AG08395 (cell line): ENCODE measurements at regions not wholly inside any gene's neighbourhood (a gene's known extent, or its start where the extent isn't known, plus 50 kb on each side); places are given as distances from the start of the nearest gene placed in this dataset.
"Not testable (repeated sequence)": the region's sequence is repeated elsewhere in the genome, so short reads cannot be mapped to it uniquely, and the experiment has no call there.

Source experiments
- DNase-seq: peaks from one replicate; pipeline ENCODE4 v3.0.0; 2012; ENCODE audit warnings: mixed read lengths, low spot score

DNA sequence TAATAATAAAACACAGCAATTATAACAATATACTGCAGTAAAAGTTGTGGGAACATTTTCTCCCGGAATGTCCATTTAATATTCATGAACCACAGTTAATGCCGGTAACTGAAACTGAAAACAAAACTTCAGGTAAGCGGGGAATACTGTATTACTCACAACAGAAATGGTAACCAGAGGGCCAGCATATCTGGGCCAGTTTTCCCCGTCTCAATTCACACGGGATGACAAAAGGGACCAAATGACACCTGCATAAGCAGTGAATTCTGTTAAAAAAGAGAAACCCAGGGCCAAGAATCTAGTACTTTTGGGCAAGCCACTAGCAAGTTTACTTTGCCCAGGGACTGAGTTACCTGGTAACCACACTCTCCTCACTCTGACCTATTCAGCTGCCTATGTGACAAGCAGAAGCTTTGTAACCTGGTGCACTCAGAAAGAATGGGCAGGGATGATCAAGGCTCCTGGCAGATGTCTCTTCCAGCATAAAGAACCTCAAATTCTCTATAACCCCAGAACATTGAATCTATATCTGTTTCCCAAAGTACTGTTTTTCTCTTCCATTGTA, 1171.2 kb downstream of the DIAPH3 start:
- no peak for DNase-seq

DNA sequence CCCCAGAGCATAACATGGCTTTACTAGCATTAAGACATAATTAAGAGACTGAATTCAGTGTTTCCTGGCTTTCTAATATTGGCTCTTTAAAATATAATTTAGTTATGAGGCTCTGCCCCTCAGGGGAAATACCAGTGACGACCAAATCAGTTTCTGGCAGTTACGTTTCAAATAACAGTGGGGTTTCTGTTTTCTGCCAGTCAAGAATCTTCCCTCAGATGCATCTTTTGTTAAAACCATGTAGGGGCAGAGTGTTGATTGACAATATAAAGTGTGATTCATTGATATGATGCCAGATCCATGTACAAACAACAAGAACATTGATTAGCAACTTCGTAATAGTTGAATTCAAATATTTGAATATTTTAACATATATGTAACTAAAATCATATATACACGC, 1169.7 kb downstream of the DIAPH3 start:
- no peak for DNase-seq

DNA sequence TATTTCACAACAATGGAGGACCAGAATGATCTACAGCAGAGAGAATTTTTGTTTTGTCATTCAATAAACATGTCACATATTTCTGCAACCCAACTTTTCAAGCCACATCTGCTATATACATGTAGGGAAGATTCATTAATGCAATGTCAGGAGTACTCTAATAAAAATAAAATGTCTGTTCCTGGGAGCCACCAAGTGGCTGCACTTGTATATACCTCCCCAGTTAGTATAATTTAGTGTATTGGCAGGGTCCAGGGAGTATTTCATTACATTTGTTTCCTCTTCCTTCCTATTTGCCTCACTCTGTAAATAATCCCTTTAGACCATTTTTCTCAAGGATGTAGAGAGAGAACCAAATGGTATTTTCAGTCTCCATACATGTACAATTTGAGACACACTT, 1169.0 kb downstream of the DIAPH3 start:
- no peak for DNase-seq

DNA sequence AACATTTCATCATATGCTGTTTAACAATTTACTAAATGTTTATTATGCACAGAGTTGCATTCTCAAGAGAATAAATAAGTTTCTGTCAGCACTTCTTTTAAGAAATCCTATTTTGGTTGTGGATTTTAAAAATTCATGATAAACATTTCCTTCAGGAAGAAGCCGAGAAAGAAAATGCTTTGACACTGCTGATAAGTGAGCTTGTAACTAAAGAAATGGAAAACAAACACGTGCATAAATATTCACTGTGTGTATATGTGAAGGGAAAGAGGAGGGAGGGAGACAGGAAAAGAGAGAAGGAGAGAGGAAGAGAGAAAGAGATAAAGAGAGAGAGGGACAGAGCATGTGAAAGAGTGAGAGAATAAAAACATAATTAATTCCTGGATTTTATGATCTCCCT, 1165.0 kb downstream of the DIAPH3 start:
- no peak for DNase-seq

DNA sequence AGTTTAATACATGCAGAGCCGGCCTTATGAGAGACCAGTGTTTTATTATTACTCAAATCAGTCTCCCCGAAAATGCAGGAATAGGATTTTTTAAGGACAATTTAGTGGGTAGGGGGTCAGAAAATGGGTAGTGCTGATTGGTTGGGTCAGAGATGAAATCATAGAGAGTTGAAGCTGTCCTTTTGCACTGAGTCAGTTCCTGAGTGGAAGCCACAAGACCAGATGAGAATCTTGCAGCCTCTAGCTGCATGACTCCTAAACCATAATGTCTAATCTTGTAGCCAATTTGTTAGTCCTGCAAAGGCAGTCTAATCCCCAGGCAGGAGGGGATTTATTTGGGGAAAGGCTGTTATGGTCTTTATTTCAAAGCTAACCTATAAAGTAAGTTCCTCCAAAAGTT, 1163.9 kb downstream of the DIAPH3 start:
- DNase-seq, result no peak

DNA sequence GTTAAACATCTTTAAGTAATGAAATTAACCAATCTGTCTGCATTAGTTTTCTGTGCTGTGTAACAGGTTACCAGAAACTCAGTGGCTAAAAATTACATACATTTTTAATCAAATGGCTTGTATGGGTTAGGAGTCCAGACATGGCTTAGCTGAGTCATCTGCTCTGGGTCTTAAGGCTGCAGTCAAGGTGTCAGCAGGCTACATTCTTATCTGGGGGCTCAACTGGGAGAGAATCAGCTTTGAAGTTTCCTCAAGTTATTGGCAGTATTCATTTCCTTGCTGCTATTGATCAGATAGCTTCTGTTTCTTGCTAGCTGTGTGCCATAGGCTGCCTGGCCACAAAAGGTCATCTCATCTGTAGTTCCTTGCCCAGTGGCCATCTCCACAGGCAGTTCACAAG, 1163.0 kb downstream of the DIAPH3 start:
- DNase-seq, result no peak

DNA sequence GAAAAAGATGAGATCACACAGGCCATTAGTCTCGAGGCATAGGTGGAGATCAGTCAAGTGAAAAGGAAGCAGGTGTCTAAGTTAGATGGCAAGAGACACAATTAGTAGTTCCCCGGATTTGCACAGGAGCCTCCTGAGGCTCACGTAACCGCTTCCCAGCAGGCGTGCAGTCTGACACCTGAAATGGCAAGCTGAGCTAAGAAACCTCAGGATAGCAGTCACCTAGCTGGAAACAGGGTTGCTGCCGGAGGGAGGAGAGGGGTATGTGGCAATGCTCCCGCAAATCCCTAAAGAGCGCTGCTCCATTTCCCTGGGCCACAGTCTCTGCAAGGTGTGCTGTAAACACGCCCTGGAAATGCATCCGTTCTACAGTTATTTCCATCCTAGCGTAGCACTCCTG, 1151.0 kb downstream of the DIAPH3 start:
- DNase-seq, result no peak

DNA sequence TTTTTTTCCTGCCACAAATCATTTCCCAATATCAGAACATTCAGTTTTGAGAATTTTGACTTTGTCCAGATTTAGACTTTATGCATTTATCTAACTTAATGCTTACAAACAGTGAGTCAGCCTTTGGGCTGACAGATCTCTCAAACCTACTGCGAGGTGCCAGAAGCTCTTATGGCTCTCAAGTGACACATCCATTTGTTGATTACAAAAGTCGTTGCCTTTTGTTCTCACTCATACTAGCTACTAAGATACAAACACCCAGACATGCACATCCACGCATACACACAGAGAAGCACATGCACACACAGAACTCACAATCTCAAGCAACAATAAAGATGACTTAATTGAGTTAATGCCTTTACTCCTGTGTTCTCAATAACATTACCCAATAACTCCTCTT, 1147.5 kb downstream of the DIAPH3 start:
- no peak for DNase-seq

DNA sequence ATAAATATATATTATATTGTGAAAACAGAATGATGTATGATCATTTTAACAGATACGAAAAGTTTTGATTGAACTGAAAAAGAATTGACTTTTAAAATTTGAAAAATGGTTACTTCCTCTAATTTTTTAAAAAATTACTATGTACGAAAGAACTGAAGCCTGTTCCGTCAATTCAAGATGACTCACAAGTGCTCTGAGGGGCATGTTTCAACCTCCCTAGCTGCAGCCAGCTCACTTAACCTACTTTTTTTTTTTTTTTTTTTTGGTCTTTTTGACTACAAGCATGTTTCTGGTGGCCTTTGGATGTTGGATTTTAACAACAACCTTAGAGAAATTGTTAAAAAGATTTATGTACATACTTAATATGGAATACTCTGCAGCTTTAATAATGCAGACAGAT, 1139.3 kb downstream of the DIAPH3 start:
- no peak for DNase-seq

DNA sequence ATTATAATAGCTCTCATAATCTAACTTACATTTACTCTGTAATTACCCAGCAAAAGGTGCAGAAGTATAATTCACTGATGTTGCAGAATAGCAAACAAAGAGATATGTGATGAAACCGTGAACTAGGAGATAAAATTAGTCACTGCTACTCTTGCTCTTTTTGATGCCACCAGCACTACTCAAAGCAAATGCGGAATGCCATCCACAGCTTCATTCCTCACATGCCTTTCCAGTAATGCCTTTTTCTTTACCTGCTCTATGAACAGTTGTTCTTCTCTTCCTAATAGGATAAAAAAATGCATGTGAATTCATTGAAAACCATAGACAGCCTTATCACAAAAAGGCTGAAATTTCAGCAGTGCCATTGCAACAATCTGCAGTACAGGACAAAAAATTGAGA, 1129.5 kb downstream of the DIAPH3 start:
- DNase-seq, result no peak

DNA sequence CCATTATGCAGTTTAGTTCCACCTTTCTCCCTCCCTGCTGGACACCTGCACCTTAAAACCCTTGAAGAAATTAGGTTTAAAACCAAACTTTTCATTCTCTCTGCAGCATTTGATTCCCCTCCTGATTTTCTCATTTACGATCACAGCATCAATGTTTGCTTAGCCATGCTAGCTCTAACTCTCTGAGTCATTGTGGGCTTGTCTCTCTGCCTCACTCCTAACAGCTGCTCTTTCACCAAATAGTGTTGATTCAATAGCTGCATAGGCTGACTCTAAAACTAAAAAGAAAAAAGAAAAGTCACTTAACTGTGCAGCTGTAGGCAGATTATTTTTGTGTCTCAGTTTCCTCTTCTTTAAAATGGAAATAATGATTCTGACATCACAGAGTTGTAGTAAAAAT, 1124.9 kb downstream of the DIAPH3 start:
- DNase-seq, result no peak

DNA sequence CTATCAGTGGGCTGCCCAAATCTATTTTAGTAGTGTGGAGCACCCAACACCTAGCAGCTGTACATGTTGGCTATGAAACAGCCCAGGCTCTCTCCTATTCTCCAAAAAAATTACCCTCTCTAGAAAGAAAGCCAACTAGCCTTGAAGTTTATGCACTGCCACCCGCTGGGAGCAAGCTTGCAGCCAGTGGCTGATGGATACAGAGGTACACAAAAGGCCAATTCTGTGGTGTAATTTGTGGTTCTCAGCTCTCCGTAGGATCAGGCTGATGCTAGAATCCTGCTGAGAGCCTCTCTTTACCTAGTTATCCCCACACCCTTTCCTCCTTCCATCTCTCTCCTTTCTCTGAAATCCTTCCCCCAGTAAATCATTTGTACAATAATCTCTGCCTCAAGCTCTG, 1120.7 kb downstream of the DIAPH3 start:
- DNase-seq, result no peak

DNA sequence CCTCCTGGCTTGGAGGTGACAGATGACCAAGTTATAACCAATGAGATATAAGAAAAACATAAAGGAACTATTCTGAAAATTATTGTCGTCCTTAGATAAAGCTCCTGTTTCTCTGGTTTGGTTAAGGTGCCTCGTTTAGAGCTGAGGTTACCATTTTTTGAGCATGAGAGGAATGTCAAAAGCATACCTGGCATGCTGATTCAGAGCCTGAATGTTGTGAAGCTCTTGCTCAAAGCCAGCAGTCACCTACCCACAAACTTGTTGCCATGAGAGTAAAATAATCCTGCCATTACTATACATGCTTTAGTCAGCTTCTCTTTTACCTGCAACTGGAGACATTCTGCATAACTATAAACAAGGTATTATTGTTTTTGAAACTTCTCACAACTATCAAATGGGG, 1116.2 kb downstream of the DIAPH3 start:
- no peak for DNase-seq

DNA sequence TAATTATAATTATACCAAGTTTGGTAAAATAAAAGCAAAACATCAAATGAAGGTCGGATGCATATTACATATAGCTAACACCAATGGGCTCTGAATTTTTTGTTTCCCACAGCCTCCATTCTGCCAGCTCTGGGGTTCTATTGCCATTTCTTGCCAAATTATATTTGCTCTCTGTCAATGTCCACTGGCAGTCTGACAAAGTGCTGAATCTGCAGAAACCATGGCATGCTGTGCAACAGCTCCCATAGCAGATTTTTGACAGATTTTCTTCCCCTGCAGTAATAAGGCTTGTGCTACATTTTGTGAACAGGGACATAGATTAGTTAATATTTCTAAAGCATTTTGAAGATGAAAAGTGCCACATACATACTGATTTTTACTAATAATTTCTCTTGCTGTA, 1102.1 kb downstream of the DIAPH3 start:
- DNase-seq, result no peak

DNA sequence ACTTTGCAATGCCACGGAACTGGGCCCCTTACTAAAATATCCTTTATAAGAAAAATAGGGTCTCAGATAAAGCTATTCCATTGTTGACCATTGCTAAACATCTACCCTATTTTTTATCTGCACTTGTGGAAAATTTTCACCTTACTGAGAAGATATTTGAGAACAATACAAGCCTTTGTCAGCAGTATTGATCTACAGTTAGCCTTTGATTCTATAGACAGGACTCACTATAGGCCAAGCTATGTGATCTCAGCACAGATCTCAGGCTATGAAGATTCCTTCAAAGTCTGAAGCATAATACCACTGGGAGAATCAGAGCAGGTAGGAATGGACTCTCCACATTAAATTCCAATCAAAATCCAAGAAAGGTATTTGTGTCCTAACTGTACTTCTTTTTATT, 1099.7 kb downstream of the DIAPH3 start:
- DNase-seq, result no peak

DNA sequence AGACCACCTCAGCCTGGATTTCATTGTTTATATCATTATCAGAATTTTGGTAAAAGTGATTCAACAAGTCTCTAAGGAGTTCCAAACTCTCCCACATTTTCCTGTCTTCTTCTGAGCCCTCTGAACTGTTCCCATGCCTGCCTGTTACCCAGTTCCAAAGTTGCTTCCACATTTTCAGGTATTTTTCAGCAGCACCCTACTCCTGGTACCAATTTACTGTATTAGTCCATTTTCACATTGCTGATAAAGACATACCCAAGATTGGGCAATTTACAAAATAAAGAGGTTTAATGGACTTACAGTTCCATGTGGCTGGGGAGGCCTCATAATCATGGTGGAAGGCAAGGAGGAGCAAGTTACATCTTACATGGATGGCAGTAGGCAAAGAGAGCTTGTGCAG, 1087.3 kb downstream of the DIAPH3 start:
- DNase-seq, result not testable (repeated sequence)

DNA sequence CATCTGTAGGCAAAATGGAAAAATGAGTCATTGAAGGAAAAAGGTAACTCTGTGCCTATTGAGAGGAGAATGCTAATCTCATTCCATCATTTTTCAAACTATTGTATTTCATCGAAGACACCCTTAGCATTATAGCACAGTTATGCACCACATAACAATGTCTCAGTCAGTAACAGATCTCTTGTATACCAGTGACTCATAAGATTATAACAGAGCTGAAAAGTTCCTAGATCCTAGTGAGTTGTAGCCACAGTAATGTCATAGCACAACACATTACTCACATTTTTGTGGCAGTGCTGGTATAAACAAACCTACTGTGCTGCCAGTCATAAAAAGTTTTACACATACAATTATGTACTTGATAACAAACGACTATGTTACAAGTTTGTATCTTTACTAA, 1077.6 kb downstream of the DIAPH3 start:
- DNase-seq, result no peak

DNA sequence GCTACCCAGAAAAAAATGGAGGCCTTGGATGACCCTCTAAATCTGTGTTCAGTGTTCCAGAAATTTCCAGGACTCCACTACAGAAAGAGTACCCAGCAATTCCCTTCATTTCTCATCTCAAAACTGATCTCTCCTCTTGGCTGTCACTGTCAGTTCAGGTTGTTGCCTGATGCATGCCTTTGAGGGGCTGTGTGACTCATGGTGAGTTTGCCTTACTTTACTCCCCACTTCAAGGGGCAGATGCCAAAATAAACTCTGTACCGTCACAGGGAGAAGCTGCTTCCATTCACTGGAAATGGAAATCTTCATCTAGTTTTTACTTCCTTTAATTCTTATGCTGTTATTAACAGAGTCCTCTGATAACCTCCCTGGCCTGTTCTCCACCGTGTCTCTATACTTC, 1075.0 kb downstream of the DIAPH3 start:
- no peak for DNase-seq

DNA sequence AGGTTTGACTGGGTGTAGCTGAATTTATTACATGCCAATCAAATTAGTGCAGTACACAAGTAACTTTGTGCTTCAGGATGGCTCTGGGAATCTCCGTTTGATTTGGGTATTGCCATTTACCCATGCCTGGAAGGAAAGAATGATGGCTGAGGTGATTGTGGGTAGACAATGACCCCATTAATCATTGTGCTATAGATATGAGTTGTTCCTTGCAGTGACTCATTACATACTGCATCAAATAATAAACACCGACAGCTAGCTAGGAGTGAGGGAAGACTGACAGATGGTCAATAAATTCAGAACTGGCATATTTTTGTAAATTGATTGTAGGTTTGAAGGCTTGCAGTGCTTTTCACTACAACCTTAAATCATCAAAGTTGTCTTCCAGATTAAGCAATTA, 1069.5 kb downstream of the DIAPH3 start:
- no peak for DNase-seq

DNA sequence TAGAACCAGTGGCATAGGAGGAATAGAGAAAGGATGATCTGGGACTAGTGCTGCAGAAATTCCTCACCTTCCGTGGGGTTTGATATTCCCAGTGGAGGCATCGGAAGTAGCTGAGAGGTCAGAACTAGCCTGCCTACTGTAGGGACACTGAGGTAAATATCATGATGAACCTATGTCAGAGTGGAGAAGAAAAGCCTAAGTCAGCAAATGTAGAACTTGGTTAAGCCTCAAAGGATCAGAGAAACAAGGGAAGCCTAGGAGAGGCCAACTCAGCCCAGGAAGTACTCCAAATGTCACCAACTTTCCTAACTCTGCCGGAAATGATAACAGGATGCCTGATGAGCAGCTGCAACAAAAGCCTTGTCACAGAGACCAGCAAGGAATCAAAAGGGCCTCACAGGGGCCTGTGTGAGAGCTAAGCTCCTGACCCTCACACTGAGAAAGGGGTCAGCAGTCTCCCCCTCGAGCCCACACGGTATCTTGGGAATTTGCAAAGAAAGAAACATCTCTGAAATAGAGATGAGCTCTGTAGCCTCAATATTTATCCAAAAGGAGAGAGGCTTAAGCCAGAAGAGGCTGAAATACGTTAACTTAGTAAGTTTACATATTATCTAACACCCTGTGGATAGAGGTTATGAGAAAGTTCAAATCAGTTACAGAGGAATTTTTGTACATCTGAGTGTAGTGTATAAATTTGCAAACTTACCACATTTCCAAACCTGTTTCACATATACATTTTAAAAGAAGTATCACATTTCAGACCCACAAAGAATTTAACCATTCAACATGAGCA, 1064.3 kb downstream of the DIAPH3 start:
- DNase-seq, result no peak

DNA sequence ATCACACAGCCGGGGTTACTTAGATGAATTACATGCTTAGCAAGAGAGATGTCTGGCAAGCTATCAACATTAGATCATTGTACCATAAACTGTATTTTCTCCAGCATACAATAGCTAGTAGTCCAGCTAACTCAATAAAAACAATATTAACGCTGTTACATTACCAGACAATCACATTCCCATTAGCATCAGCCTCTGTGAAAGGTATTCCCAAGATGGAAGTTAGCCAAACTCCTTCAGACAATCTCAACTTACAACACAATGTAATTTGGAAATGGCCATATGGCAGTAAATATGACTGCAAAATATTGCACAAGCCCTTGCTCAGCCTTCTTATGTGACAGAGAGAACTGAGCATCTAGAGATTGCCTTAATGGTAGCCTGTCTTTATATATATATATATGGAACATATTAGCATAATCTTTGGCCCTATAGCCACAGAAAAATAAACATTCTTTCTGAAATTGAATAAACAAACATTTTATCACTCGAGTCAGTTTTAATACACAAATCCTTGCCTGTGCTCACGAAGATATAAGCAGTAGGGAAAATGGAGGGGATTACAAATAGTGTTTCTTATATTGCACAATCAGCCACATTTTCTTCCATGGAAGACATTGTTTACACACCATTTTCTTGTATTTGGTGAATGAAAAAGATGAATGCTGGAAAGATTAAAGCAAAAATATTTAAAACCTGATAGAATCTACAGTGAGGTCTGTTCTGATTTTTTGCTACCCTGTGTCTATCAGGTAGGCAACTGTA, 1060.5 kb downstream of the DIAPH3 start:
- DNase-seq, result no peak

DNA sequence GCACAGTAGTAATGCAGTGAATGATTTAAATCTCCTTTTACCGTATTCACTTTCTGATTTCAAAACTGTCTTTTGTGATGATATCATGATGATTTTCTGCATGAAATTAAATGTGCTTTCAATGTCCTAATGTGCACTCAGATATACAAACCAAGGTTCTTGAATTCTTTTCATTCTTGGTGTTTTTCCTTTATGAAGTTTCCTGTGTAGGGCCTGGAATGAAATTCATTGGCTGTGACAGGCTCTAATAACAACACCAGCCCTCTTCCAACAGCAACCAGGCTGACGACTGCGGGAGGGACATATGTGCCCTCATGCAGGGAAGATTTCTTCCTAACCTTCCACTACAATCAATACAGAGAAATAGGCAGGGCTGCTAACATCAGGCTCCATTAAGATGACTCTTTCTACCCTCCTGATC, 1052.0 kb downstream of the DIAPH3 start:
- DNase-seq, result no peak

DNA sequence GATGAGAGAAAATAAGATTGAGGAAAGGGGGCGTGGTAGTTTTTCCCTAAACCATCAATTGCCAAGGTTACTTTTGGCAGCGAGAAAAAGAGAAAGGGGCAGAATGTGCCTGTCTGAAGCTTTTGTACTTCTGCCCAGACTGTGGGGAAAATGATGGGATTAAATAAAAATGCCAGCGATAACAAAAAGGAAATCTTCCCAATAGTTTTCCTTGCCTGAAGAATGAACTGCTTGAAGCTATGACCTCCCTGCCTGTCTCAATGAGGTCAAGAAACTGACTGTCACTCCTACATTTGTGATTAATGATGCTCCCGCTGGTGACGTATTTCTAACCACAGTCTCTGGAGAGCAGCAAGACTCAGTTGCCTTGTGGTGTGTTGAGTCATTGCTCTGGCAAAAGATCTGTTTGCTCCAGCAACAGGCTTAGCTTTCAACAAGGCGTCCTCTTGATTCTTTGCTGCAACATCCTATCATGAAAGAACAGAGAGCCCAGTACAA, 1051.5 kb downstream of the DIAPH3 start:
- DNase-seq, result no peak
